ENCODE measurements at regions not wholly inside any gene's neighbourhood (a gene's known extent, or its start where the extent isn't known, plus 50 kb on each side); places are given as distances from the start of the nearest gene placed in this dataset.
"Not testable (repeated sequence)": the region's sequence is repeated elsewhere in the genome, so short reads cannot be mapped to it uniquely, and the experiment has no call there.

DNA sequence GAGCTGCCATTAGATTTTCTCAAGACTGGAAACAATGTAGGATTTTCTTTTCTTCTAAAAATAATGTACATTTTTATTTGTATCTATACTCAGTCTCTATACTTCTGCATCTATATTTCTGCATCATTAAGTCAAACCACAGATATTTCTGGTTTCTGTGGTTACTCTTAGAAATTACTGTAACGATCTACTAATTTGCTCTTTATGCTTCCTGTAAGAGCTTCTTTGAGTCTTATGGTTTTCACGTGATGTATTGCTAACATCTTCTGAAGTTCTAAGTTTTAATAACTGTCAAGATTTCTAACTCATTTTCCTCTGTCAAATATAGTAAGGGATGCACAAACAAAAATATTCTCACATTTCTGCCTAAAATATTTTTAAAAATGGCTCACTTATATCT, 1144.5 kb downstream of the HACE1 start (continued):
- TF ChIP-seq, protein P1, sequence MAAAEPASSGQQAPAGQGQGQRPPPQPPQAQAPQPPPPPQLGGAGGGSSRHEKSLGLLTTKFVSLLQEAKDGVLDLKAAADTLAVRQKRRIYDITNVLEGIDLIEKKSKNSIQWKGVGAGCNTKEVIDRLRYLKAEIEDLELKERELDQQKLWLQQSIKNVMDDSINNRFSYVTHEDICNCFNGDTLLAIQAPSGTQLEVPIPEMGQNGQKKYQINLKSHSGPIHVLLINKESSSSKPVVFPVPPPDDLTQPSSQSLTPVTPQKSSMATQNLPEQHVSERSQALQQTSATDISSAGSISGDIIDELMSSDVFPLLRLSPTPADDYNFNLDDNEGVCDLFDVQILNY (CRISPR knock-in tag; IDR thresholded peaks at IDR 0.05), result no peak
- TF ChIP-seq HMGXB4 (CRISPR knock-in tag; IDR thresholded peaks at IDR 0.05), result no peak
- no peak for TF ChIP-seq NFATC4 (CRISPR knock-in tag; IDR thresholded peaks at IDR 0.05)
- no peak for TF ChIP-seq FOXK1 (CRISPR knock-in tag; IDR thresholded peaks at IDR 0.05)

- ATAC-seq; H3K9me3 Mint-ChIP-seq; H3K4me1 Mint-ChIP-seq; DNase-seq (ENCODE audit: low spot score); POLR2A ChIA-PET; H3K4me3 Mint-ChIP-seq; H3K27me3 Mint-ChIP-seq (ENCODE audit: low read depth); CTCF ChIA-PET; H3K36me3 Mint-ChIP-seq; H3K27ac Mint-ChIP-seq: not testable (repeated sequence)
Measured at GRCh38 chr6:103709236-103709635, 1150.5 kb downstream of the HACE1 start.

DNA sequence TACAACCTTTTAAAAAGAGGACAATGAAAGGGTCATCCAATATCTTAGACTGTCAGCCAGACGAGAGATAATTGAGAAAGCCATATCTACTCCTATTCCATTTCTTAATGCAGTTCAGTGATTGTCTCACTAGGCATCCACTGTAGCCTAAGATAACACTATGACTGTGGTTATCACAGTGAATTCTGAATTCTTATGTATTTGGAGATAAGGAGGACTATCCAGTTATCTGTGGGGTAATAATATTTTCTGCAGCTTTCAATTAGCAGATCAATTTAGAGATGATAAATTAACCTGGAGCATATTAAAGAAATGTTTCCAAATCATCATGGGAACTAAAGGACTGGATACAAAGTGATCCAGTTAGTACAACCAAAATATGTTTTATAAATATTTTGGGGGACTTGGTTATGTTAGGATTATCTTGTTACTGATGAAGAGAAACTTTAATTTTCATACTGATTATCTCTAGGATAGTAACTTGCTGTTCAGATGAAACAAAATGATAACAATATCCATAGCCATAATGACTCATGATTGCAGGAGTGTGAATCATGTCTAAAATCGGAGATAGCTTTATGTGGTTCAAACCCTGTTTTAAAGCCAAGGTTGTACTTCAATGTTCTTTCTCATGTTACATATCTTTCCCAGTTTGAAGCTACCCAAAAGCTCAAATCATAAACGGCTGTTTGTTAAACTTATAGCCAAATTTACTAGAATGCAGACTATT, 1152.0 kb downstream of the HACE1 start:
- DNase-seq (ENCODE audit: low spot score) (no peak), ATAC-seq (no peak)
- POLR2A ChIA-PET, result interaction anchor here (0.5 kb wide), 1 partner anchor 1259 kb away, joined by 5 read pairs; no protein-coding TSS in a partner anchor
- no peak overlapping the region for H3K4me3 Mint-ChIP-seq
- H3K36me3 Mint-ChIP-seq, result no peaks in the 10 kb centered on the region
- H3K9me3 Mint-ChIP-seq, result no peaks in the 10 kb centered on the region
- no peak overlapping the region for H3K27ac Mint-ChIP-seq
- CTCF ChIA-PET, result no interaction called here
- TF ChIP-seq, protein P1 (CRISPR knock-in tag; IDR thresholded peaks at IDR 0.05), result no peak
- TF ChIP-seq JUN (CRISPR knock-in tag; IDR thresholded peaks at IDR 0.05) (no peak), ZNF138 (CRISPR knock-in tag; conservative IDR thresholded peaks at IDR 0.05) (no peak), NFATC4 (CRISPR knock-in tag; IDR thresholded peaks at IDR 0.05) (no peak), SMAD4 (CRISPR knock-in tag; IDR thresholded peaks at IDR 0.05) (no peak), ZNF232 (CRISPR knock-in tag; IDR thresholded peaks at IDR 0.05) (no peak)
- 0 out of 2 replicates have a peak, but pooled peaks cover 2% of the 10 kb centered on the region for H3K4me1 Mint-ChIP-seq
- no peaks in the 10 kb centered on the region for H3K27me3 Mint-ChIP-seq (ENCODE audit: low read depth)

- H3K9me3 Mint-ChIP-seq, result no peaks in the 10 kb centered on the region
- H3K36me3 Mint-ChIP-seq, result no peaks in the 10 kb centered on the region
- ChIA-PET POLR2A (no interaction called here), CTCF (no interaction called here)
- ATAC-seq (no peak), DNase-seq (ENCODE audit: low spot score) (no peak)
- H3K27ac Mint-ChIP-seq, result no peak overlapping the region
- H3K4me1 Mint-ChIP-seq, result peaks cover 9% of the 10 kb centered on the region
- H3K4me3 Mint-ChIP-seq, result no peak overlapping the region
- no peaks in the 10 kb centered on the region for H3K27me3 Mint-ChIP-seq (ENCODE audit: low read depth)
- TF ChIP-seq ZNF671 (CRISPR knock-in tag; IDR thresholded peaks at IDR 0.05) (no peak), ELF4 (CRISPR knock-in tag; IDR thresholded peaks at IDR 0.05; ENCODE audit: low read depth) (no peak), ZBTB43 (CRISPR knock-in tag; IDR thresholded peaks at IDR 0.05) (no peak), ZNF121 (CRISPR knock-in tag; IDR thresholded peaks at IDR 0.05) (no peak), EMX1 (CRISPR knock-in tag; IDR thresholded peaks at IDR 0.05) (no peak), ATF6 (CRISPR knock-in tag; IDR thresholded peaks at IDR 0.05) (no peak), ZNF416 (CRISPR knock-in tag; IDR thresholded peaks at IDR 0.05) (no peak), ZNF281 (CRISPR knock-in tag; IDR thresholded peaks at IDR 0.05) (no peak)
- TF ChIP-seq, protein P2, sequence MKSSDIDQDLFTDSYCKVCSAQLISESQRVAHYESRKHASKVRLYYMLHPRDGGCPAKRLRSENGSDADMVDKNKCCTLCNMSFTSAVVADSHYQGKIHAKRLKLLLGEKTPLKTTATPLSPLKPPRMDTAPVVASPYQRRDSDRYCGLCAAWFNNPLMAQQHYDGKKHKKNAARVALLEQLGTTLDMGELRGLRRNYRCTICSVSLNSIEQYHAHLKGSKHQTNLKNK (CRISPR knock-in tag; IDR thresholded peaks at IDR 0.05), result no peak
- TF ChIP-seq, protein P3, sequence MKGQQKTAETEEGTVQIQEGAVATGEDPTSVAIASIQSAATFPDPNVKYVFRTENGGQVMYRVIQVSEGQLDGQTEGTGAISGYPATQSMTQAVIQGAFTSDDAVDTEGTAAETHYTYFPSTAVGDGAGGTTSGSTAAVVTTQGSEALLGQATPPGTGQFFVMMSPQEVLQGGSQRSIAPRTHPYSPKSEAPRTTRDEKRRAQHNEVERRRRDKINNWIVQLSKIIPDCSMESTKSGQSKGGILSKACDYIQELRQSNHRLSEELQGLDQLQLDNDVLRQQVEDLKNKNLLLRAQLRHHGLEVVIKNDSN (CRISPR knock-in tag; IDR thresholded peaks at IDR 0.05), result no peak
Measured at GRCh38 chr6:103699769-103700168, 1160.0 kb downstream of the HACE1 start.

All from WTC11 (cell line).